ENCODE measurements at regions not wholly inside any gene's neighbourhood (a gene's known extent, or its start where the extent isn't known, plus 50 kb on each side); places are given as distances from the start of the nearest gene placed in this dataset.

GRCh38 chr9:28190981-28191380 lies 617.7 kb upstream of the C9orf72 start:
- intact Hi-C loops (cut with micrococcal nuclease) = no loop called here
- H3K79me2 ChIP-seq (ENCODE audit: control insufficient read depth, insufficient read depth, low read length) = no peaks in the 10 kb centered on the region
- H3K4me1 ChIP-seq (ENCODE audit: control insufficient read depth, extremely low read depth, insufficient read depth, low read length) = no peaks in the 10 kb centered on the region
- no TSS peak for BruUV-seq (replicated peaks)
- H3K4me3 ChIP-seq (replicated peaks in 1 of 3; ENCODE audit: insufficient read depth in 1 of 3, low read depth in 1 of 3, low read length in 3 of 3) = no peak overlapping the region
- H3K27ac ChIP-seq (ENCODE audit: insufficient read depth, low read depth, low read length) = no peak overlapping the region
- dilution Hi-C loops (cut with MboI; ENCODE audit: extremely low pct_ligation_motif_present, low sequenced_read_pairs) = no loop called here
- H3K4me2 ChIP-seq (ENCODE audit: insufficient read depth, low read length) = no peak overlapping the region
- no peaks in the 10 kb centered on the region for H3K9me1 ChIP-seq (replicated peaks; ENCODE audit: control insufficient read depth, extremely low read depth, insufficient read depth, low read length)
- no peaks in the 10 kb centered on the region for H3K36me3 ChIP-seq (ENCODE audit: control insufficient read depth in 2 of 2, extremely low read depth in 1 of 2, insufficient read depth in 2 of 2, low read length in 2 of 2)
- ChIA-PET POLR2A (no interaction called here), CTCF (no interaction called here)
- TF ChIP-seq MAX (IDR thresholded peaks at IDR 0.05; ENCODE audit: insufficient read depth, insufficient read length) (no peak), EZH2 (IDR thresholded peaks at IDR 0.05; ENCODE audit: borderline replicate concordance, low read depth, low read length, severe bottlenecking) (no peak), FOS (IDR thresholded peaks at IDR 0.05; ENCODE audit: borderline replicate concordance, insufficient read depth, low read length) (no peak), CTCF (IDR thresholded peaks at IDR 0.05; ENCODE audit: extremely low read depth in 1 of 2, insufficient read depth in 1 of 2, low read depth in 1 of 2, low read length in 2 of 2) (no peak), POLR2A (IDR thresholded peaks at IDR 0.05; ENCODE audit: low read depth, low read length) (no peak), GATA2 (IDR thresholded peaks at IDR 0.05; ENCODE audit: insufficient read depth, insufficient read length, low read depth, low read length) (no peak), JUN (IDR thresholded peaks at IDR 0.05; ENCODE audit: borderline replicate concordance, insufficient read depth, insufficient read length, low read depth) (no peak), POLR2AphosphoS5 (IDR thresholded peaks at IDR 0.05; ENCODE audit: insufficient read depth, low read depth, low read length) (no peak), MYC (IDR thresholded peaks at IDR 0.05; ENCODE audit: low read depth, low read length) (no peak)
- FAIRE-seq (no peak), DNase-seq (ENCODE audit: low read depth, low spot score) (no peak)
- H3K9me3 ChIP-seq (replicated peaks; ENCODE audit: control insufficient read depth, insufficient read depth, low read length) = no peaks in the 10 kb centered on the region
- H4K20me1 ChIP-seq (replicated peaks; ENCODE audit: control insufficient read depth, extremely low read depth, insufficient read depth, low read length) = no peaks in the 10 kb centered on the region
- H3K27me3 ChIP-seq (ENCODE audit: control insufficient read depth in 2 of 2, insufficient read depth in 2 of 2, low read length in 2 of 2) = no peaks in the 10 kb centered on the region
- no peak overlapping the region for H2AFZ ChIP-seq (ENCODE audit: low read depth, low read length)
- H3K9ac ChIP-seq (replicated peaks; ENCODE audit: extremely low read depth, insufficient read depth, low read length) = no peak overlapping the region
